AG09309 (cell line): ENCODE measurements at regions not wholly inside any gene's neighbourhood (a gene's known extent, or its start where the extent isn't known, plus 50 kb on each side); places are given as distances from the start of the nearest gene placed in this dataset.

Experiments used
- DNase-seq: peaks from one replicate; pipeline ENCODE4 v3.0.0-alpha.2; 2010; ENCODE audit warnings: low read depth
- H3K4me3 ChIP-seq: 2 replicates; pipeline ENCODE4 v1.5.1; 2011; ENCODE audit warnings: mild to moderate bottlenecking, low read depth, low read length, moderate library complexity; ENCODE audit not compliant: control insufficient read depth
- CTCF ChIP-seq: IDR thresholded peaks from 2 replicates; pipeline ENCODE4 v1.5.1; 2011; ENCODE audit warnings: mild to moderate bottlenecking, low read depth, low read length, inconsistent platforms; ENCODE audit not compliant: insufficient read depth, control insufficient read depth; ENCODE audit errors: missing control alignments

DNA sequence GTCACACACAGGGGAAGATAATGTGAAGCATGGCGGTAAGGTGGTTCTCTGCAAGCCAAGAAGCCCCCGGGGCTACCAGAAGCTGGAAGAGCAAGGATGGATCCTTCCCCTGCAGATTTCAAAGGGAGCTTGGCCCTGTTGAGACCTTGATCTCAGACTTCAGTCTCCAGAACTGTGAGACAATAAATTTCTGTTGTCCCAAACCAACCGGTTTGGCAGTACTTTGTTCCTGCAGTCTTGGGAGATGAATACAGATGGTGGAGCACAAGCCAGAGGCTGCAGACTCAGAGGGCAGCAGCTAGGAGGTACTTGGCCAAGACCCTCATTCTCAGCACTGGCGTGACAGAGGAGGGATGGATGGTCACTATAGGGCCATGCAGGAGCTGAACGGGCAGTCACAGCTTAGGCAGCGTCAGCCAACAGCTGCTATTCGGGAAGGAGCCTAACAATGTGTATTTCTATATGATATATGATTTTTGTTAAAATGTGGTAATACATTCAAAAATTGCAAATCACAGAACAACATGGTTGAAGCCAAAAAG is 387.3 kb downstream of the TNS3 start:
- no peak overlapping the region for H3K4me3 ChIP-seq
- no peak for DNase-seq
- TF ChIP-seq CTCF = no peak

DNA sequence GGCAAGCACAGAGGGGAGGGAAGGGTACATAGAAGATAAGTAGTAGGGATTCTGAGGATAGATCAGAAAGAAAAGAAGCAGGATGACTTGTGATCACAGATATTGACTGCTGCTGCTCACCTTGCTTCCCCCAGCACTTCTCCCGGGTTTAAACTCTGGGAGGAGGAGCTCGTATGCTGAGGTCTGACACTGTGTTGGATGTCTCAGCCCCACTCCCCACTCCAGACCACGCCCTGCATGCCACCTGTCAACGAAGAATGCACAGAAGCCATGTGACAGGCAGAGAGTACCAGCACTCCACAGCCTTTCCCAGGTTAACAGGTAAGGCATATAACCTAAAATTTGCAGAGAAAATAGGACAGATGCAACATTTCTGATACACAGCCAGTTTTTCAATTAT is 388.9 kb downstream of the TNS3 start:
- TF ChIP-seq CTCF = no peak
- H3K4me3 ChIP-seq = no peak overlapping the region
- DNase-seq = no peak

GRCh38 chr7:47191876-47192291 is 390.0 kb downstream of the TNS3 start:
- H3K4me3 ChIP-seq = no peak overlapping the region
- no peak for TF ChIP-seq CTCF
- no peak for DNase-seq

GRCh38 chr7:47191316-47191715 is 390.6 kb downstream of the TNS3 start:
- TF ChIP-seq CTCF = no peak
- no peak for DNase-seq
- no peak overlapping the region for H3K4me3 ChIP-seq

DNA sequence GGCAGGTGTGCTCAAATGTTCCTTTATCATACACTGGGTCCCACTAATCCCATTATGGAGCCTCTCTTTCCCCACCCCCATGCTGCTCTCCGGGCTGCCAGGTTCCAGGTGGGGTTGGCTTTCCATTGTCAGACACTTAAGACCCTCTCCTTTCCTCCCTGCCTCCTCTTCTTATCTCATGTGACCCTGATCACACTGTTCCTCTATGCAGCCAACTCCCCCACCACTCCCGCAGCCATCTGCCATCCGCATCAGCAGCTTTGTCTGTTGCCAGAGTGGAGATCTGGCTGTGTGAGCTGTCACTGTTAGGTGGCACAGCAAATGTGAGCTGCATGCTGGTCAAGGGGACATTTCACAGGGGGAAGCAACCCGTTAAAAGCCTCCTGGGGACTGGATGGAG is 391.4 kb downstream of the TNS3 start:
- H3K4me3 ChIP-seq = no peak overlapping the region
- no peak for DNase-seq
- TF ChIP-seq CTCF = no peak

- DNase-seq = no peak
- no peak for TF ChIP-seq CTCF
- H3K4me3 ChIP-seq = no peak overlapping the region
Observed at GRCh38 chr7:47188653-47189315, 393.1 kb downstream of the TNS3 start.
